ENCODE measurements at regions not wholly inside any gene's neighbourhood (a gene's known extent, or its start where the extent isn't known, plus 50 kb on each side); places are given as distances from the start of the nearest gene placed in this dataset.

DNA sequence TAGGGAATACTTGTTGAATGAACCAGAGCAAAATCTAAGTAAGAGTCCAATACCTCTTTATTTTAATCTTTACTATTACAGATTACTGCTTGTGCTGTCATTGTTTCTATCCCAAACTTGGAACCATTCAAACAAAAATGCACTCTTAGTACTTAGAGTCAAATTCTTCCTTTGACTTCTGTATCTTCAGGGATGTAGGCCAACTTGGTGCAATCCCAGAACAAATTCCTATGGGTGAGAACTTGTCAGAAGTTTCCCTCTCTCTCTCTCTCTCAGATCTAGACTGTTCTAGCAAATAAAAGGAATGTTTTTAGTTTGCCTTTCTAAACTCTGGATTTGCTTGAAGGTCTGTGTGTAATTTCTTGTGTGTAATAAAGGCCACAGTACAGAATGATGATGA lies 329.0 kb upstream of the TMTC4 start:
- TF ChIP-seq MEIS1 (CRISPR knock-in tag; IDR thresholded peaks at IDR 0.05; ENCODE audit: borderline replicate concordance): no peak
- TF ChIP-seq ZNF561 (tag by site-specific recombination; IDR thresholded peaks at IDR 0.05; ENCODE audit: borderline replicate concordance): no peak
- no peak for TF ChIP-seq GLIS2 (tag by site-specific recombination; IDR thresholded peaks at IDR 0.05)
- no peak for TF ChIP-seq ZNF76 (tag by site-specific recombination; IDR thresholded peaks at IDR 0.05; ENCODE audit: borderline replicate concordance, low read depth)
- no peak for TF ChIP-seq KLF10 (tag by site-specific recombination; IDR thresholded peaks at IDR 0.05)
- TF ChIP-seq, protein P1, sequence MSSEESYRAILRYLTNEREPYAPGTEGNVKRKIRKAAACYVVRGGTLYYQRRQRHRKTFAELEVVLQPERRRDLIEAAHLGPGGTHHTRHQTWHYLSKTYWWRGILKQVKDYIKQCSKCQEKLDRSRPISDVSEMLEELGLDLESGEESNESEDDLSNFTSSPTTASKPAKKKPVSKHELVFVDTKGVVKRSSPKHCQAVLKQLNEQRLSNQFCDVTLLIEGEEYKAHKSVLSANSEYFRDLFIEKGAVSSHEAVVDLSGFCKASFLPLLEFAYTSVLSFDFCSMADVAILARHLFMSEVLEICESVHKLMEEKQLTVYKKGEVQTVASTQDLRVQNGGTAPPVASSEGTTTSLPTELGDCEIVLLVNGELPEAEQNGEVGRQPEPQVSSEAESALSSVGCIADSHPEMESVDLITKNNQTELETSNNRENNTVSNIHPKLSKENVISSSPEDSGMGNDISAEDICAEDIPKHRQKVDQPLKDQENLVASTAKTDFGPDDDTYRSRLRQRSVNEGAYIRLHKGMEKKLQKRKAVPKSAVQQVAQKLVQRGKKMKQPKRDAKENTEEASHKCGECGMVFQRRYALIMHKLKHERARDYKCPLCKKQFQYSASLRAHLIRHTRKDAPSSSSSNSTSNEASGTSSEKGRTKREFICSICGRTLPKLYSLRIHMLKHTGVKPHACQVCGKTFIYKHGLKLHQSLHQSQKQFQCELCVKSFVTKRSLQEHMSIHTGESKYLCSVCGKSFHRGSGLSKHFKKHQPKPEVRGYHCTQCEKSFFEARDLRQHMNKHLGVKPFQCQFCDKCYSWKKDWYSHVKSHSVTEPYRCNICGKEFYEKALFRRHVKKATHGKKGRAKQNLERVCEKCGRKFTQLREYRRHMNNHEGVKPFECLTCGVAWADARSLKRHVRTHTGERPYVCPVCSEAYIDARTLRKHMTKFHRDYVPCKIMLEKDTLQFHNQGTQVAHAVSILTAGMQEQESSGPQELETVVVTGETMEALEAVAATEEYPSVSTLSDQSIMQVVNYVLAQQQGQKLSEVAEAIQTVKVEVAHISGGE (tag by site-specific recombination; conservative IDR thresholded peaks at IDR 0.05; ENCODE audit: low read depth): no peak
- TF ChIP-seq, protein P2, sequence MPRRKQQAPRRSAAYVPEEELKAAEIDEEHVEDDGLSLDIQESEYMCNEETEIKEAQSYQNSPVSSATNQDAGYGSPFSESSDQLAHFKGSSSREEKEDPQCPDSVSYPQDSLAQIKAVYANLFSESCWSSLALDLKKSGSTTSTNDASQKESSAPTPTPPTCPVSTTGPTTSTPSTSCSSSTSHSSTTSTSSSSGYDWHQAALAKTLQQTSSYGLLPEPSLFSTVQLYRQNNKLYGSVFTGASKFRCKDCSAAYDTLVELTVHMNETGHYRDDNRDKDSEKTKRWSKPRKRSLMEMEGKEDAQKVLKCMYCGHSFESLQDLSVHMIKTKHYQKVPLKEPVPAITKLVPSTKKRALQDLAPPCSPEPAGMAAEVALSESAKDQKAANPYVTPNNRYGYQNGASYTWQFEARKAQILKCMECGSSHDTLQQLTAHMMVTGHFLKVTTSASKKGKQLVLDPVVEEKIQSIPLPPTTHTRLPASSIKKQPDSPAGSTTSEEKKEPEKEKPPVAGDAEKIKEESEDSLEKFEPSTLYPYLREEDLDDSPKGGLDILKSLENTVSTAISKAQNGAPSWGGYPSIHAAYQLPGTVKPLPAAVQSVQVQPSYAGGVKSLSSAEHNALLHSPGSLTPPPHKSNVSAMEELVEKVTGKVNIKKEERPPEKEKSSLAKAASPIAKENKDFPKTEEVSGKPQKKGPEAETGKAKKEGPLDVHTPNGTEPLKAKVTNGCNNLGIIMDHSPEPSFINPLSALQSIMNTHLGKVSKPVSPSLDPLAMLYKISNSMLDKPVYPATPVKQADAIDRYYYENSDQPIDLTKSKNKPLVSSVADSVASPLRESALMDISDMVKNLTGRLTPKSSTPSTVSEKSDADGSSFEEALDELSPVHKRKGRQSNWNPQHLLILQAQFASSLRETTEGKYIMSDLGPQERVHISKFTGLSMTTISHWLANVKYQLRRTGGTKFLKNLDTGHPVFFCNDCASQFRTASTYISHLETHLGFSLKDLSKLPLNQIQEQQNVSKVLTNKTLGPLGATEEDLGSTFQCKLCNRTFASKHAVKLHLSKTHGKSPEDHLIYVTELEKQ (tag by site-specific recombination; IDR thresholded peaks at IDR 0.05; ENCODE audit: borderline replicate concordance): no peak
- TF ChIP-seq ZNF202 (tag by site-specific recombination; IDR thresholded peaks at IDR 0.05; ENCODE audit: borderline replicate concordance): no peak
- no peak for TF ChIP-seq SP3 (tag by site-specific recombination; IDR thresholded peaks at IDR 0.05)
- TF ChIP-seq, protein P3, sequence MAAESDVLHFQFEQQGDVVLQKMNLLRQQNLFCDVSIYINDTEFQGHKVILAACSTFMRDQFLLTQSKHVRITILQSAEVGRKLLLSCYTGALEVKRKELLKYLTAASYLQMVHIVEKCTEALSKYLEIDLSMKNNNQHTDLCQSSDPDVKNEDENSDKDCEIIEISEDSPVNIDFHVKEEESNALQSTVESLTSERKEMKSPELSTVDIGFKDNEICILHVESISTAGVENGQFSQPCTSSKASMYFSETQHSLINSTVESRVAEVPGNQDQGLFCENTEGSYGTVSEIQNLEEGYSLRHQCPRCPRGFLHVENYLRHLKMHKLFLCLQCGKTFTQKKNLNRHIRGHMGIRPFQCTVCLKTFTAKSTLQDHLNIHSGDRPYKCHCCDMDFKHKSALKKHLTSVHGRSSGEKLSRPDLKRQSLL (tag by site-specific recombination; IDR thresholded peaks at IDR 0.05): no peak
- no peak for TF ChIP-seq ZNF664 (tag by site-specific recombination; IDR thresholded peaks at IDR 0.05)
- TF ChIP-seq ZNF157 (tag by site-specific recombination; IDR thresholded peaks at IDR 0.05): no peak
- no peak for TF ChIP-seq ZNF426 (tag by site-specific recombination; IDR thresholded peaks at IDR 0.05)
- no peak for TF ChIP-seq REPIN1 (tag by site-specific recombination; IDR thresholded peaks at IDR 0.05; ENCODE audit: low read depth)
- no peak for TF ChIP-seq ZNF292 (tag by site-specific recombination; IDR thresholded peaks at IDR 0.05; ENCODE audit: borderline replicate concordance, low read depth)
- no peak for TF ChIP-seq ZBTB1 (tag by site-specific recombination; IDR thresholded peaks at IDR 0.05)
- no peak for TF ChIP-seq ZNF768 (tag by site-specific recombination; IDR thresholded peaks at IDR 0.05)
- TF ChIP-seq ZNF510 (tag by site-specific recombination; IDR thresholded peaks at IDR 0.05; ENCODE audit: insufficient replicate concordance): no peak
- CTCF ChIA-PET: no interaction called here
- POLR2A ChIA-PET: no interaction called here

DNA sequence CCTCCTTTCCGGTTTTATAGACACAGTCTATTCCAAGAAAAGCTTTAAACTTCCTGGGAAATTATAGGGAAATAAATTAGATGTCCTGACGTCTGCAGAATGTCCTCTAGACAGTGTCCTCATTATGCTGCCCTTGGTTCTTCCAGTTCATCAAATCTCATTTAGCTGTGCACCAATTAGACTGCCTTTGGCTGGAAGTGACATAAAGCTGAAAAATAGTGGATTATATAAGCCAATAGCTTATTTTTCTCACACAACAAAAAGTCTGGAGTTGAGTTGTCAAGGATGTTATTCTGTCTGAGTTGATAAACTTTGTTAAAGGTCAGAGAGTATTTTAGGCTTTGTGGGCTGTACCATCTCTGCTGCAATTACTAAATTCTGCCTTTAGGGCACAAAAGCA lies 314.8 kb upstream of the TMTC4 start:
- Histone ChIP-seq H3K27ac (ENCODE audit: extremely low read depth, low read depth, low read length) (no peak overlapping the region), H3K4me3 (ENCODE audit: low read depth, low read length) (no peak overlapping the region), H3K36me3 (ENCODE audit: control insufficient read depth in 2 of 2, insufficient read depth in 1 of 2, low read length in 2 of 2) (no peaks in the 10 kb centered on the region), H3K4me1 (ENCODE audit: control insufficient read depth, insufficient read depth, low read length) (no peaks in the 10 kb centered on the region), H3K9me3 (ENCODE audit: control insufficient read depth, insufficient read depth, low read depth, low read length) (no peaks in the 10 kb centered on the region)
- ChIA-PET CTCF (interaction anchor here (1.1 kb wide), 1 partner anchor 19 kb away, joined by 3 read pairs; no protein-coding TSS in a partner anchor), POLR2A (no interaction called here)
- no peak for TF ChIP-seq ZNF530 (tag by site-specific recombination; IDR thresholded peaks at IDR 0.05; ENCODE audit: low read depth)
- TF ChIP-seq ZNF544 (tag by site-specific recombination; IDR thresholded peaks at IDR 0.05): no peak
- no peak for TF ChIP-seq ZNF292 (tag by site-specific recombination; IDR thresholded peaks at IDR 0.05; ENCODE audit: borderline replicate concordance, low read depth)
- TF ChIP-seq ZNF132 (tag by site-specific recombination; IDR thresholded peaks at IDR 0.05; ENCODE audit: borderline replicate concordance): no peak
- no peak for TF ChIP-seq GLIS2 (tag by site-specific recombination; IDR thresholded peaks at IDR 0.05)
- no peak for TF ChIP-seq ZNF677 (tag by site-specific recombination; IDR thresholded peaks at IDR 0.05)
- TF ChIP-seq GLI2 (tag by site-specific recombination; IDR thresholded peaks at IDR 0.05; ENCODE audit: borderline replicate concordance, low read depth): no peak
- TF ChIP-seq RBAK (tag by site-specific recombination; IDR thresholded peaks at IDR 0.05): no peak
- no peak for TF ChIP-seq ZNF10 (tag by site-specific recombination; IDR thresholded peaks at IDR 0.05)
- TF ChIP-seq ZNF24 (tag by site-specific recombination; IDR thresholded peaks at IDR 0.05): no peak

More for the DNA sequence above, 329.0 kb upstream of the TMTC4 start:
- H3K27ac ChIP-seq (ENCODE audit: extremely low read depth, low read depth, low read length): no peak overlapping the region
- H3K9me3 ChIP-seq (ENCODE audit: control insufficient read depth, insufficient read depth, low read depth, low read length): no peaks in the 10 kb centered on the region
- no peaks in the 10 kb centered on the region for H3K36me3 ChIP-seq (ENCODE audit: control insufficient read depth in 2 of 2, insufficient read depth in 1 of 2, low read length in 2 of 2)
- H3K4me1 ChIP-seq (ENCODE audit: control insufficient read depth, insufficient read depth, low read length): no peaks in the 10 kb centered on the region
- no peak overlapping the region for H3K4me3 ChIP-seq (ENCODE audit: low read depth, low read length)
